GM18907 (cell line): ENCODE measurements at regions not wholly inside any gene's neighbourhood (a gene's known extent, or its start where the extent isn't known, plus 50 kb on each side); places are given as distances from the start of the nearest gene placed in this dataset.

ENCODE experiments used
- ATAC-seq: cut with Tn5 transposase; IDR thresholded peaks from one replicate; pipeline ENCODE4 v1.9.1; 2021; ENCODE audit warnings: mild to moderate bottlenecking, moderate library complexity; ENCODE audit not compliant: unreplicated experiment

- no peak for ATAC-seq
Measured at GRCh38 chr1:106178791-106179190, 877.7 kb upstream of the PRMT6 start.

DNA sequence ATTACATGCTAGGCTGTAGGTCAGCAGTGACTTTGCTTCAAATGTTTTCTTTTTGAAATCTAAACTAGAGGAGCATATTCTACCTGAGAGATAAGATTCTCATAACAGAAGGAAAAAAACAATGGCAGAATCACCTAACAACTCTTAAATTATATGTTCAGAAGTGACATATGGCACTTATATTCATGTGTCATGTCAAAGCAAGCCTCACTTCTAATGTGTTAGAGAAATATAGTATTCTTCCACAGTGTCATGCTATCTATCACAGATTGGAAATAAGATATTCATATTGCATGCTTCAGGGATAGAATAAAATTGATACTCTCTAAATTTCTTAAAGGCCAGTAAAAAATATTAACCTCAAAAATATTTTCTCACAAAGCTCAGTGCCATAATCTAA is 874.6 kb upstream of the PRMT6 start:
- ATAC-seq = no peak

DNA sequence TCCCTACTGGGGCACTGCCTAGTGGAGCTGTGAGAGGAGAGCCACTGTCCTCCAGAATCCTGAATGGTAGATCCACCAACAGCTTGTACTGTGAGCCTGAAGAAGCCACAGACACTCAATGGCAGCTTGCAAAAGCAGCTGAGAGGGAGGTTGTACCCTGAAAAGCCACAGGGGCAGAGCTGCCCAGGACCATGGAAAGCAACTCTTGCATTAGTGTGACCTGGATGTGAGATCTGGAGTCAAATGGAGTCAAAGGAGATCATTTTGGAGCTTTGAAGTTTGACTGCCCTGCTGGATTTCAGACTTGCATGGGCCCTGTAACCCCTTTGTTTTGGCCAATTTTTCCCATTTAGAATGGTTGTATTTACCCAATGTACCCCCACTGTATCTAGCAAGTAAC is 871.4 kb upstream of the PRMT6 start:
- ATAC-seq = no peak

DNA sequence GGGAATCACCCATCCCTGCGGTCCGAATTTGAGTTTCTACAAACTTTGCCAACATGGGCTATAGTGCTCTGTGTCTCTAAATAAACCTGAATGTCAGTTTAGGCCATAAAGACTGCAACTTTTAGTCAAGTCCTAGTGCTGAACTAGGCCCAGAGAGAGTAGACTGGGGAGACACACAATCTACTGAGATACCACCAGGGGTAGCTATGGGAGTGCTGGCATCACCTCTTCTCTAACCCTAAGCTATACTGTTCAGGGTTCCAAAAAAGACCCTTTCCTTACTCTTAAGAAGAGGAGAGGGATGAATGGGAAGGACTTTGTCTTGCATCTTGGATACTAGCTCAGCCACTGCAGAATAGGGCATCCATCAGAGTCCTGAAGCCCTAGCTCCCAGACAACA is 866.7 kb upstream of the PRMT6 start:
- no peak for ATAC-seq

DNA sequence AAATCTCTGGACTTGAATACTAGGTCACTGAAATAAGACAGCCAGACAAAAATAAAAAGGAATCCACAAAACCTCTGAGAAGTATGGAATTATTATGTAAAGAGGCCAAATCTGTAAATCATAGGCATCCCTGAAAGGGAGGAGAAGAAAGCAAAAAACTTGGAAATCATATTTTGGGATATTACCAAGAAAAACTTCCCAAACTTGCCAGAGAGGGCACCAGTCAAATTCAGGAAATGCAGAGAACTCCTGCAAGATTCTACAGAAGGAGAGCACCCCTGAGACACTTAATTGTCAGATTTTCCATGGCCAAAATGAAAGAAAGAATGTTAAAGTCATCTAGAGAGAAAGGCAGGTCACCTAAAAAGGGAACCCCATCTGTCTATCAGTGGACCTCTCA is 862.3 kb upstream of the PRMT6 start:
- ATAC-seq = no peak

DNA sequence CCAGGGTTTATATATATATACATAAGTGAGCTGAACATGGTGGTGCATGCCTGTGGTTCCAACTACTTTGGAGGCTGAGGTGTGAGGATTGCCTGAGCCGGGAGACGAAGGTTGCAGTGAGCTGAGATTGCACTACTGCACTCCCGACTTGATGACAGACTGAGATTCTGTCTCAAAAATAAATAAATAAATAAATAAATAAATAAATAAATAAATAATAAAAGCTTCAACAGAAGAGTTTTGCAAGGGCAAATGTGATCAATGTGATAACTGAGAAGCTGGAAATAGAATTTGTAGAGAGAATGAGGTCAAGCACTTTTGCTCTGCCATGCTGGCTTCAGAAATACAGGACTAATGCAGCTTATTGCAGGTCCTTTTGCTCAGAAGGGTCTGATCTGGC is 855.8 kb upstream of the PRMT6 start:
- ATAC-seq = no peak

GRCh38 chr1:106207185-106207584 is 849.3 kb upstream of the PRMT6 start:
- no peak for ATAC-seq

DNA sequence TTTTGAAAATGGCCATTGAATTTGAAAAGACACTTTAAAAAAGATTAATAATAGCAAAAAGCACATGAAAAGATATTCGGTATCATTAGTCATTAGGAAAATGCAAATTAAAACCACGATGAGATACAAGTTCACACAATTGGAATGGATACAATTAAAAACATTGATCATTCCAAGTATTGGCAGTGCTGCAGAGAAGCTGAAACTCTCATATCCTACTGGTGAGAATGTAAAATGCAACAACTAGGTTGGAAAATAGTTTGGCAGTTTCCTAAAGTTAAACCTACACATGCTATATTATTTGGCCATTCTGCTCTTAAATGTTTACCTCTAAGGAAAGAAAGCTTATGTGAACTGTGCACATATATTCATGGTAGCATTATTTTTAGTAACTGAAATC is 838.7 kb upstream of the PRMT6 start:
- no peak for ATAC-seq

DNA sequence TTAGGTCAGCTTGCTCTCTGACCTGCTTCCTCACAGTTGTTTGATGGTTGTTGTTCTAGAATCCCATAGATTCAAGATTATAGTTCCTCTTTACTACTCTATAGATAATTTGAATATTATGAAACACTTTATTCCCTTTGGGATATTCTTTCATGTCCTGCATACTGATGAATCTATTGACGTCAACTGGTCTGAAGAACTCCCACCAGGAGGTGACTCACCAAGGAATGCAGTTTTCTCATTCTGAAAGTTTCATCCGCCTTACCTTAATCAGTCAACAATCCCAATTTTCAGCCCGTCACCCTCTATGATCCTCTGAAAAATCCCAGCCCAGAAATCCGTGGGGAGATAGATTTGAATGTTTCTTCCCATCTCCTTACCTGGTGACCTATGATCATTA is 834.1 kb upstream of the PRMT6 start:
- no peak for ATAC-seq

DNA sequence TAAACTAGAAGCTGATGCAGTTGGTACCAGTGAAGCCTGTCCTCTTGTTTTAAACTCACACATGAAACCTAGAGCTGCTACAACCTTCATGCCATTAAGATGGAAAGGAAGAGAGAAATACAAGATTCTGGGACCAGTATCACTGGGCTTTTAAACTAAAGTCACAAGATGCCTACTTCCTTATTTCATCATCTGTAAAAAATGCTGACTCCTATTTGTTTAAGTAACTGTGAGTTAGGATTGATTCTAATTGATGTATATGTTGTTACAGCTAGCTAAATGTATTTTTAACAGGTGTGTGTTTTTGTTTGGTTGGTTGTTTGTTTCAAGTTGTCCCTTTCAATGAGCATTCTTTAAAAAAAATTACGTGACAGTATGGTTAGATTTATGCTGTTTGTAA is 833.3 kb upstream of the PRMT6 start:
- ATAC-seq = no peak

DNA sequence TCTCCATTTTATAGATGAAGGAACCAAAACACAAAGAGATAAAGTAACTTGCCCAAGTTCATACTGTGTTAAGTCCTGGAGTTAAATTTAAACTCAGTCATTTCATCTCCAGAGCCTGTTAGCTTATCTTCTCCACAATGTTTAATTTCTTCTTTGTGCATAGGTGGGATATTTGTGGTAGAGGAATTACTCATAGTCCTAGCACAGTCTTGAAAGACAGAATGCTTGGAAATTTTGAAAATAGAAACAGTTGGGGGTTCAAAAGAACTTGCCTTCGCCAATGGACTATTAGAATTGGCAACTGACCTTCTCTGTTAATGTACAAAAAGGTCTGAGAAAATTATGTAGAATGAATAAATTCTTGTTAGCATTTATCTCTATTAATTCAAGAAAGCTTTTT is 832.0 kb upstream of the PRMT6 start:
- ATAC-seq = no peak

DNA sequence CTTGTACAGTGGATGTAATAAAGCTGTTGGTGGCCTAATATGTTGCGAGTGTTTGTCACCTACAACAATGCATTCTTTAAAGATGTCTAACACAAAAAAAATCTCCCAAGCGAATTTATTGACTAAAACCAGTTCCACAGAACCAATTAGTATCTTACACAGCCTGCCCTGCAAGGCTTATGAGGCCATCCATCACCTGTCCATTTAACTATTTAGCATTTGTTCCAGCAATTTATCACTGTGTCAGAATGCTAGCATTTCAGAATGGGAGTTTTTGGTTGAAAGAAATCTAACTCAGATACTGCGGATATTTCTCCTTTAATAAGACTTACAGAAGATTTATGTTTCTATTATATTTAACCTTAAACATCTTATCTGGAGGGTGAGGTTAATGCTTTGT is 831.1 kb upstream of the PRMT6 start:
- ATAC-seq = no peak

- ATAC-seq = no peak
Measured at GRCh38 chr1:106226550-106226949, 829.9 kb upstream of the PRMT6 start.

GRCh38 chr1:106232128-106232527 is 824.3 kb upstream of the PRMT6 start:
- no peak for ATAC-seq

GRCh38 chr1:106233511-106233910 is 823.0 kb upstream of the PRMT6 start:
- ATAC-seq = no peak

GRCh38 chr1:106249365-106249764 is 807.1 kb upstream of the PRMT6 start:
- no peak for ATAC-seq

GRCh38 chr1:106249810-106250209 is 806.7 kb upstream of the PRMT6 start:
- no peak for ATAC-seq

- no peak for ATAC-seq
Measured at GRCh38 chr1:106254748-106255147, 801.7 kb upstream of the PRMT6 start.

- ATAC-seq = no peak
Measured at GRCh38 chr1:106266786-106267185, 789.7 kb upstream of the PRMT6 start.

GRCh38 chr1:106268070-106268469 is 788.4 kb upstream of the PRMT6 start:
- ATAC-seq = no peak

DNA sequence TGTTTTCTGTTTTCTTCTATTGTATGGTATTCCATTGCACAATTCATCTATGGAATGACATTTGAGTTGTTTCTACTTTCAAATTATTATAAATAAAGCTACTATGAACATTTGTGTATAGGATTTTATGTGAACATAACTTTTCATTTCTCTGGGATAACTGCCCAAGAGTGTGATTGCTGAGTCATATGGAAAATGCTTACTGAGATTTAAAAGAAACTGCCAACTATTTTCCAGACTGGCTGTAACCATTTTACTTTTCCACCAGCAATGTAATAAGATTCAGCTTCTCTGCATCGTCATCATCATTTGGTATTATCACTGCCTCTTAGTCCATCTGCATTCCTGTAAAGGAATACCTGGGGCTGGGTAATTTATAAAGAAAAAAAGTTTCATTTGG is 779.6 kb upstream of the PRMT6 start:
- no peak for ATAC-seq

GRCh38 chr1:106277786-106278185 is 778.7 kb upstream of the PRMT6 start:
- ATAC-seq = no peak

GRCh38 chr1:106278716-106279115 is 777.8 kb upstream of the PRMT6 start:
- no peak for ATAC-seq
